HG02610 (cell line): ENCODE measurements at regions not wholly inside any gene's neighbourhood (a gene's known extent, or its start where the extent isn't known, plus 50 kb on each side); places are given as distances from the start of the nearest gene placed in this dataset.
"Not testable (repeated sequence)": the region's sequence is repeated elsewhere in the genome, so short reads cannot be mapped to it uniquely, and the experiment has no call there.

Experiments
- ATAC-seq: cut with Tn5 transposase; IDR thresholded peaks from one replicate; pipeline ENCODE4 v1.9.1; 2021; ENCODE audit warnings: mild to moderate bottlenecking, moderate library complexity; ENCODE audit not compliant: unreplicated experiment

DNA sequence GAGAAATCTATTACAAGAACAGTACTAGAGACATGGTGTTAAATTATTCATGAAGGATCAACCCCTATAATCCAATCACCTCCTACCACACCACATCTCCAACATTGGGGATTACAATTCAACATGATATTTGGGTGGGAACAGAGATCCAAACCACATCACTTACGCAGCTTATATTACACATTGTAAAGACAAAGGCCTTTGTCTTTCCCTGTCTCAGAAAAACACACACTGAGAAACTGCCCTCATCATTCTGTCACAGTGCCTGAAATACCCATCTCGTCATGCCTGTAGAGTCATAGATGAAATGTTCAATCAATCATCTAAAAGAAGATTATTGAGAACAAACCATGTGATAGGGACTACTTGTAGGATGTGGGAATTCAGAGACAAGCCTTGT, 558.8 kb upstream of the GRIA3 start:
- no peak for ATAC-seq

- ATAC-seq: peak; percentile 69
These were observed 558.3 kb upstream of the GRIA3 start for GRCh38 chrX:122625821-122626220.

DNA sequence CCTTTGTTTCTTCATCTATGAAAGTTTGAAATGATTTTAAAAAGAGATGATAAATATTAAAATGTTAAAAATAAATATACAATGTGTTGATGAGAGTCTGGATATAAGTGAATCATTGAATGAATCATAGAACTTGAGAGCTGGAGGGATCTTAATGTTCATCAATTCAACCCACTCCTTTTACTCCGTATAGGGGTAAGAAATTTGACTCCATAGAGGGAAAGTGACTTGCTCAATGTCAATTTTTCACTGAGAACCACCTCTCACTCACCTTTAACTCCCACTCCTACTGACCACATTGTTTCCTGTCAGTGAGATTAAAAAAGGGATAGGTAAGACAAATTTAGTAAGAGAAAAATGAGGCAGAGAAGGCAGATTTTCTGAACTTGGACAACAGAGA, 557.2 kb upstream of the GRIA3 start:
- no peak for ATAC-seq

- no peak for ATAC-seq
These were observed 542.9 kb upstream of the GRIA3 start for GRCh38 chrX:122641136-122641535.

GRCh38 chrX:122641826-122642225, 542.3 kb upstream of the GRIA3 start:
- ATAC-seq: no peak

DNA sequence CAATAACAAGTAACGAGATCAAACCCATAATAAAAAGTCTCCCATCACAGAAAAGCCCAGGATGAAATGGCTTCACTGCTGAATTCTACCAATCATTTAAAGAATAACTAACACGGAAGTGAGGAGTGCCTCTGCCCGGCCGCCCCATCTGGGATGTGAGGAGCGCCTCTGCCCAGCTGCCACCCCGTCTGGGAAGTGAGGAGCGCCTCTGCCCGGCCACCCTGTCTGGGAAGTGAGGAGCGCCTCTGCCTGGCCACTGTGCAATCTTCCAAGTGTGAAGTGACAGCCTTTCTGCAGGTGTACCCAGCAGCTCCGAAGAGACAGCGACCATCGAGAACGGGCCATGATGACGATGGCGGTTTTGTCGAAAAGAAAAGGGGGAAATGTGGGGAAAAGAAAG, 528.8 kb upstream of the GRIA3 start:
- not testable (repeated sequence) for ATAC-seq

- no peak for ATAC-seq
These were observed 517.5 kb upstream of the GRIA3 start for GRCh38 chrX:122666601-122667000.

DNA sequence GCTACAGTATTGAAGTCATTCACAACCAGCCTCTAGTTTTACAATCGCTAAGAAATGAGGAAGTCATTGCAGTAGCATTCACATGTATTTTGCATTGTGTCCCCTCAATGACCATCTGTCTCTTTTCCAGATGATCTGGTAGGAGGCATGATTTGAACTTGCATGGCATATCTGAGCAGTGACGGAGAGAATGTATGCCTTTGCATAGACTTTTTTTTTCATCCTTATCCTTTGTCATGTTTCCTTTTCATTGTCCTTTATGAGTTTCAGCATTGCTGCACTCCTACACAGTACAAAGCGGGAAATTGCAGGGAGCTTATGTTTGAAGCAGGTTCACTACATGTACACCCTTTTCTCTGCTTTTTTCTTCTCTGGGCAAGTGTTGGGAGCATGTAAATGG, 516.4 kb upstream of the GRIA3 start:
- no peak for ATAC-seq

GRCh38 chrX:122703762-122704161, 480.3 kb upstream of the GRIA3 start:
- ATAC-seq: no peak

GRCh38 chrX:122739770-122740169, 444.3 kb upstream of the GRIA3 start:
- ATAC-seq: no peak

DNA sequence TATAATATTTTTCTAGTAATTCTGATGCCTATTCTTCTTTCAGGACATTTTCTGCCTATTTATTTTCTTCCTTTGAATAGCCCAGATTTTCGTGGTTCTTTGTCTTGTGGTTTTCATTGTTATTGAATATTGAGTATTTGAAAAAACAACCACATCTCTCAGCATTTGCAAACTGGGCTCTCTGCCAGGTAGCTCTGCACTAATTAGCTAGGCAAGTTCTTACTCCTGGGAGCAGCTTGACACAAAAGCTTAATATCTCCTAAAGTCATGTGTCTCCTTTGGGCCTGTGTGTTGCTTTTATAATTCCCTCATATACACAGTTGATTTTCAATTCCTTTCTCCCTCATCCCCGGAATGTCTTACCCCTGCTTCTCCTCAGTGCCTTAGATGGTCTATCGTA, 413.5 kb upstream of the GRIA3 start:
- ATAC-seq: no peak

- ATAC-seq: no peak
These were observed 412.1 kb upstream of the GRIA3 start for GRCh38 chrX:122771933-122772332.

DNA sequence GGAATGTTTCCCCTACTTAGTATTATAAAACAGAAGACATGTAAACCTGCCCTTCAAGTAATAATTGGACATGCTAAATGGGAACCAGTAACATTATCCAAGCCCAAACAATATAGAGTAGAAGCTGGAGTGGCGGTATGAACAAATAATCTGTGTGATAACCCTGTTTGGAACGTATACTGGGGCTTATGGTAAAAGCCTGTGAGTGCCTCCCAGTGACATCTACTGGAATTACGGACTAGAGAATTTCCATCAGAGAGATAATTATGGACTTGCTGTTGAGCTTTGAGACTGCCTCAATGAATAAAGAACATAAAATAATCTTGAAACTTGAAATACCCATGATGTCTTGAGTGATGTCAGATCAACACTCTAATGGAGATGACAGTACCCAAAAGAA, 406.3 kb upstream of the GRIA3 start:
- ATAC-seq: no peak

DNA sequence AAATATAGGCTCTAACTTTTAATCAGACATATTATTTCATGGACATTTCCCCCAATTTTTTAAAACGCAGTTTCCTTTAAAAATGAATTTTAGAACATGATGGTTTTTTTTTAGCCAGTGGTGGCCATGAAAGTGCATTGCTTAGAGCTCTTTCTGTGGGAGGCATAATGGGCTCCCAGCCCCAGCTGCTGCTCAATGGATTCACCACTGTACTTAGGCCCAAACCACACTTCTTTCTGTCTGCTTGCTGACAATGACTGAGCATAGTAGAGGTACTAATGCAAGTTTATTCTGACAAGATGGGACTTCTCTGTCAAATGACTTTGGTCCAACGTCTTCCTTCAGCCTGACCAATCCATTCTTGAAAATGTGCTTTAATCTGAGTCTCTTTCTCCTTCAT, 400.2 kb upstream of the GRIA3 start:
- no peak for ATAC-seq

DNA sequence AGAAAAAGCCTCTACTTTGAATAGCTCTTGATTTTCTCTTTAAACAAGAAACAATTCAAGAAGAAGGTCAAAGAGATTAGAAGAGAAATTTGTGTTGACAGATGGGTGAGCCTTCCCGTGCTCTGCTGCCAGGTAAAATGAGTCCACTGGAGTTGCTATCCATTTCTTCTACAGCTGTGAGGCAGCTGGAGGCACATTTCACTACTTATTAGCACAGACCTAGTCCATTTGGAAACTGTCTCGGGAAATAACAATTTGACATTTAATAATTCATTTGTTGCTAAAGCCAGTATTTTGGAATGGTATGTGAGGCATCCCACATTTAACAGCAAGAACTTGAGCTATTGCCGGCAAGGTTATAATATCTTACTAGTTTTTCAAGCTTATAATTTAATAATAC, 396.8 kb upstream of the GRIA3 start:
- no peak for ATAC-seq

- no peak for ATAC-seq
These were observed 395.9 kb upstream of the GRIA3 start for GRCh38 chrX:122788216-122788615.

DNA sequence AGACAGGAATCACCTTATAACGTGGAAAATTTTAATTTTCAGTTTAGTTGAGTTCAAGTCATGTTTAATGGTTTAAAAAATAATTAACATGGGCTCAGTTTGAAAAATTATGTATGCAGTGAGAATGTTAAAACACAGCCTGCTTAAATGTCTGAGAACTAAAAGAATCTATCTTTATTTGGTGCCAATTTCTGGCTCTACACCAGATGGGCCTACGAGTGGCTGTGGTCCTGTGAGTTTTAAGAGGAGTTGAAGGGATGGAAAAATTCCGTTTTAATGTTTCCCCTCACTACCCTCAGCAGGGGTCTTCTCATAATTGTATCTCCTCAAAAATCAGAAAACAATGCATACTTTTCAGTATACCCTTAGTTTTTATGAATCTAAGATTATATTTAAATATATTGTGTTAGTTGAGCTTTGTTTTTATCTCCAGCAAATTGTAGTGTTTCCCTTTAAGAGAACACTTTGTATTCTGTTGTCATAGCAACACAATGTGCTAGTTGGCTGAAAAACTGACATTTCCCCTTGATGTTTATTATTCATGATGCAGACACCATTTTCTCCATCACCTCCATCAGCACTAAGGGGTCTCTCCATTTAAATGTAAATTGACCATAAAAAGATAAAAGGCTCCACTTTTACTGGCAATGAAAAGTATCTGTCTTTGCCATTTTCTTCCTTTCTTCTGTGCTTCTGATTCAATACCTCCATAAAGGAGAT, 393.5 kb upstream of the GRIA3 start:
- no peak for ATAC-seq

DNA sequence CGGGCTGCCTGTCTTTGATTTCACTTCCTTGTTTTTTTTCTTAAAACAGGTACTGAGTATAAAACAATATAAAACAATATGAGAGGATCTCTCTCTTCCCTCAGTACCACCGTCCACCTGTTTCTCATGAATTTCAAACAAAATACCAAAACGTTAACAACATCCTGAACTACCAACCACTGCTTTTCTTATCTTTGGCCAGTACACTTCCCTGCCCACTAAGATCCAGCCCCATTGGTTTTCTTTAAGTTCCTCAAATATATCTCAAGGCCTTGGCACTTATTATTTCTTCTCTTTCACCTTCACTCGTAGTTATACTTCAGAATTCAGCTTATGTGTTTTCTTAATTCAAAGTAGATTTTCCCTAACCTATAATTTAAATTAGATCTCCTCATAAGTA, 370.2 kb upstream of the GRIA3 start:
- ATAC-seq: no peak

DNA sequence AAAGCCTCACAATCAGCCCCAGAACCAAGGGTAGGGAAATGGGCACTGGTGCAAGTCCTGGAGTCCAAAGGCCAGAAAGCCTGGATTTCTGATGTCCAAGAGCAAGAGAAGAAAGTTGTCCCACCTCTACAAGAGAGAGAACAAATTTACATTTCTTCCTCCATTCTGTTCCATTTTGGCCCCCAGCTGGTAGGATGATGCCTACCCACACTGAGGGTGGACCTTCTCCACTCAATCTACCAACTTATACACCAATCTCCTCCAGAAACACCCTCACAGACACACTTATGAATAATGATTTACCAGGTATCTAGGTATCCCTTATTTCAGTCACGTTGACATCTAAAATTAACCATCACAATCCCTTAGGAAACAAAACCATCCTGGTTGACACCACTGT, 367.8 kb upstream of the GRIA3 start:
- ATAC-seq: no peak

DNA sequence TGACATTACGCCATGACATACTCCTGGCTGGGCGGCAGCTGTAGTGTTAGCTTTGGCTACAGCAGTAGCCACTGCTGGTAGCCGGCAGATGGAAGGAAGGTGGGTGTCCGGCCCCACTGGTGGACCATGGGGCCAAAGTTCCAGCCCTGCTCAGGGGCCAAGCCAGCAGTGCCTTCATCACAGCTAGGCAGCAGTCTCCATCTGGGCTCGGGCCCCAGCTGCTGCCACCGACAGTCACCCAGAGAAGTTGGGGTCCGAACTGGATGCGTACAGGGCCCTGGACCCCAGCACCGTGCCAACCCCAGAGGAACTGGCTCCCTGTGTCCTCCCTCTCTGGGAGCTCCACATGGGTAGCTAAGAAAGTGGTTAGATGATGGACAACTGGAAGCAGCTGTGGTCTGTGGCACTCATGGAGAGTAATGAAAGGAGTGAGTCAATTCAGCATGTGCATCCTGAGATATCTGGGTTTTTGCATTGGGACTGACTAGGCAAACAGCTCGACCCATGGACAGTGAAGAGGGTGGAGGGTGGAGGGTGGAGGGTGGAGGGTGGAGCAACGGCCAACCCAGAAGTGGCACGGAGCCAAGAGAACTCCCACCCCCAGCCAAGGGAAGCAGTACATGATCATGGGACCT, 366.6 kb upstream of the GRIA3 start:
- ATAC-seq: no peak

DNA sequence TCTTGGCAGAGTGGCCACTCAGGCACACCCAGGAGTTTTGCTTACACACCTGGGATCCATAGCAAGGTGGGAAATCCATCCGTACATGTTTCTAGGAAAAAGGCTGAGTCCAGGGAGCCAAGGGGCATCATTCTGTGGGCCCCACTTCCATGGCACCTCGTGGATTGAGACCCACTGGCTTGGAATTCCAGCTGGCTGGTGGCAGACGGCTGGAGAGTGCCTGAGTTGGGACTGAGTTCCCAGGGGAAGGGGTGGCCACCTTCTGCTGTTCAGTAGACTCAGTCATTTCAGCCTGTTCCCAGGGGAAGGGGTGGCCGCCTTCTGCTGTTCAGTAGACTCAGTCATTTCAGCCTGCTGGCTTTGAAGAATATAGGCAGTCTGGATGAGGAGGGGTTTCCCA, 366.0 kb upstream of the GRIA3 start:
- no peak for ATAC-seq

GRCh38 chrX:122833230-122833629, 350.8 kb upstream of the GRIA3 start:
- no peak for ATAC-seq

- ATAC-seq: no peak
These were observed 348.2 kb upstream of the GRIA3 start for GRCh38 chrX:122835886-122836285.
